Germinal center (tissue), 1 donor: ENCODE measurements at regions not wholly inside any gene's neighbourhood (a gene's known extent, or its start where the extent isn't known, plus 50 kb on each side); places are given as distances from the start of the nearest gene placed in this dataset.

Experiments
- DNase-seq: peaks from one replicate; pipeline ENCODE4 v3.0.0; 2012; ENCODE audit warnings: mixed read lengths, low spot score

DNA sequence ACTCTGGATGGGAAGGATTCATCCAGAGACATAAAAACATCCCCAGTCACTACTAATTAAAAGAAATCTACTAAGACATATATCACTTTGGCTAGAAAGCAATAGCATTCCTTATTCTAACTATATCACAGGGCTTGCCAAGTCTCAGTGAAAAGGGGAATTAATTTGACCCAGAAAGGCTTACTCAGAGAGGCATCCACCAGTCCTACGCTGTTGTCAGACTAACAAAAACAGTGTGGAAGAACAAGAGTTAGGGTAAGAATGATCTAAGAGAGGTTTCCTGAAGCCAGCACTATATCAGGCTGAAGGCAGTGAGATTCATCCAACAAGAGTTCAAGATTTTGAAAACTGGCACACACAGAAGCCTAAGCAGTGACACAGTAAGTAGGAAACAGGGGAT, 126.1 kb downstream of the GDAP2 start:
- no peak for DNase-seq

DNA sequence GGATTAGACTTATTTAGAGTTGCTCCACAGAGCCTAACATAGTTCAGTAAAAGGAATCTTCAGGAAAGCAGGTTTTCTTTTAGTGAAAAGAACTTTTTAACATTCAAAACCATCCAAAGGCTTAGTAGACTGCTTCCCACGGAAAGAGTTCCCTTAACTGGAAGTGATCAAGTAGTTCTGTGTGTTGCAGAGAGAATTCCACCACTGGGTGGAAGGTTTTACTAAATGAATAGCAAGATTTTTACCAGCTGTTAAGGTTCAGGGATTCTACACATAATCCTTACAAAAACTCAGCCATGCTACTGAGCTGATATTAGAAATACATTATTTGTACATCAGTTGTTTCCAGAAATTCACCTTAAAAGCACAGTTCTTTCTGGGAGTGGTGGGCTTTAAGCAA, 119.7 kb downstream of the GDAP2 start:
- no peak for DNase-seq

- no peak for DNase-seq
These were observed 118.9 kb downstream of the GDAP2 start for GRCh38 chr1:117810553-117810952.

DNA sequence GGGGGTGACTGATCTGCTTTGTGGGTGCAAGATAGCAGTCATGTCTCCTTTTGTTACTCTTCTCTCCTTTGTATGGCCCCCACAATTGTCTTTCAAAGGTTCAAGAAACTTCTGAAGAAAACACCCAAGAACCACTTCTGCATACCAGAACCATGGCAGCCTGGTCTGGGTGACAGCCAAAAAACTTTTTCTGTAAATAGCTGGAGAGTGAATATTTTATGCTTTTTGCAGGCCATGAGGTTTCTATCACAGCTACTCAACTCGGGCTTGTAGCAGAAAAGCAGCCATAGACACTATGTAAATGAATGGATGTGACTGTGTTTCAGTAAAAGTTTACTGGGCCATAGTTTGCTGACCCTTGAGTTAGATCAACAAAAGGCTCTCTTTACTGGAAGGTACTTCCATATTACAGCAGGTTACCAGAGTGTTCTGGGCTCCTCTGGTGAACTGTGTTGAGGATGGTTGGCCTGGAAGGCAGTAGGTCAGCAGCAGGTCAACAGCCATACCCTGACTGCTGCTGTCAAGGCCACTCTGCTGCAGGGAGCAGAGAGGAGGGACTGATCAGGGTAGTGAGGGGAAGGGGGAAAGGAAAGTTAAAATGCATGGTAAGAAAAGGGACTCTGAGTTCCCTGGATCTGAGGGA, 116.4 kb downstream of the GDAP2 start:
- no peak for DNase-seq
